NT2/D1 (cell line): ENCODE measurements at regions not wholly inside any gene's neighbourhood (a gene's known extent, or its start where the extent isn't known, plus 50 kb on each side); places are given as distances from the start of the nearest gene placed in this dataset.

Source experiments
- SUZ12 ChIP-seq: IDR thresholded peaks from 2 replicates; pipeline ENCODE4 v1.6.1; 2011; ENCODE audit not compliant: insufficient read length, insufficient read depth; ENCODE audit errors: extremely low read depth
- YY1 ChIP-seq: IDR thresholded peaks from 2 replicates; pipeline ENCODE4 v1.6.1; 2011; ENCODE audit not compliant: insufficient read length, insufficient read depth
- ZNF274 ChIP-seq: IDR thresholded peaks from 2 replicates; pipeline ENCODE4 v1.6.1; 2011; ENCODE audit warnings: mild to moderate bottlenecking, low read depth, low read length

GRCh38 chr3:88321363-88322050, 171.7 kb downstream of the C3orf38 start:
- TF ChIP-seq ZNF274 = no peak
- TF ChIP-seq SUZ12 = no peak
- TF ChIP-seq YY1 = no peak
